ENCODE measurements at regions not wholly inside any gene's neighbourhood (a gene's known extent, or its start where the extent isn't known, plus 50 kb on each side); places are given as distances from the start of the nearest gene placed in this dataset.

DNA sequence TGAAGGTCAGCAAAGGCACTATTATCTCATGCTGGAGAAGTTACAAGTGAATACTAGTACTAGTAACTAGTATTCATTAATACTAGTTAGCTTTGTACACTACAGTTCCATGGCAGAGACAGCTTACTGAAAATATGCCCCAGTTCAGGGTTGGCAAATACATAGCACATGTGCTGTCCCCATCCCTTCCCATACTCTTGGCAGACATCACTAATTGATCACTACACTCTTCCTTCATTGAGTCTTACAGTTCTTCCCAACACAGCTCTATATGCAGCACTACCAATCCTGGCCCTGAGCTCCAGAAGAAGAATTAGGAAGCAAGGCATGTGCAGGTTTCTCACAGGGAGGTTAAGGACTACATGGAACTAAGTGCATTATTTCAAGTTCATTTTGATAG is 168.3 kb upstream of the EEA1 start:
- H2AFZ ChIP-seq (ENCODE audit: low read length): no peak overlapping the region
- H3K9ac ChIP-seq (replicated peaks in 1 of 4; ENCODE audit: extremely low read depth in 1 of 4, low read depth in 3 of 4, low read length in 3 of 4): no peak overlapping the region
- H3K23me2 ChIP-seq (ENCODE audit: low read depth, low read length): no peaks in the 10 kb centered on the region
- no peaks in the 10 kb centered on the region for H3K79me2 ChIP-seq (ENCODE audit: control insufficient read depth in 1 of 2, insufficient read depth in 2 of 2, low read length in 2 of 2)
- H3K56ac ChIP-seq (replicated peaks; ENCODE audit: insufficient read length, low read depth, low read length): no peak overlapping the region
- H3K27ac ChIP-seq (ENCODE audit: low read depth, low read length): no peak overlapping the region
- H3K9me3 ChIP-seq (ENCODE audit: insufficient read depth in 2 of 2, low read depth in 1 of 2, low read length in 1 of 2): no peaks in the 10 kb centered on the region
- H4K8ac ChIP-seq (ENCODE audit: extremely low read depth, insufficient read depth, low read length): no peak overlapping the region
- no peak overlapping the region for H2BK20ac ChIP-seq (ENCODE audit: low read length)
- no peak overlapping the region for H3K14ac ChIP-seq (ENCODE audit: insufficient read length)
- no peaks in the 10 kb centered on the region for H3K4me1 ChIP-seq (replicated peaks in 1 of 4; ENCODE audit: control insufficient read depth in 3 of 4, insufficient read depth in 4 of 4, low read length in 3 of 4)
- H3K4me2 ChIP-seq (ENCODE audit: insufficient read depth in 1 of 2, low read depth in 2 of 2, low read length in 2 of 2): no peak overlapping the region
- ChIA-PET POLR2A (ENCODE audit: partially characterized antibody) (interaction anchor here (1.0 kb wide), 1 partner anchor 17 kb away, joined by 4 read pairs; no protein-coding TSS in a partner anchor), CTCF (ENCODE audit: partially characterized antibody) (interaction anchor here (0.5 to 4.6 kb wide), 50 partner anchors 10 to 1779 kb away, joined by 3 to 56 read pairs (median 4); no protein-coding TSS in a partner anchor)
- no peaks in the 10 kb centered on the region for H3K36me3 ChIP-seq (ENCODE audit: control insufficient read depth in 2 of 4, insufficient read depth in 4 of 4, low read length in 3 of 4)
- H3K23ac ChIP-seq (ENCODE audit: insufficient read length): no peak overlapping the region
- no peak overlapping the region for H3K4ac ChIP-seq (replicated peaks; ENCODE audit: insufficient read length, low read depth, low read length)
- H2BK15ac ChIP-seq (ENCODE audit: low read length): no peak overlapping the region
- no peak overlapping the region for H2BK5ac ChIP-seq (ENCODE audit: low read depth, low read length)
- no peak overlapping the region for H2BK12ac ChIP-seq (ENCODE audit: low read depth, low read length)
- H4K5ac ChIP-seq (ENCODE audit: insufficient read length, low read depth, low read length): no peak overlapping the region
- TF ChIP-seq, protein P1, sequence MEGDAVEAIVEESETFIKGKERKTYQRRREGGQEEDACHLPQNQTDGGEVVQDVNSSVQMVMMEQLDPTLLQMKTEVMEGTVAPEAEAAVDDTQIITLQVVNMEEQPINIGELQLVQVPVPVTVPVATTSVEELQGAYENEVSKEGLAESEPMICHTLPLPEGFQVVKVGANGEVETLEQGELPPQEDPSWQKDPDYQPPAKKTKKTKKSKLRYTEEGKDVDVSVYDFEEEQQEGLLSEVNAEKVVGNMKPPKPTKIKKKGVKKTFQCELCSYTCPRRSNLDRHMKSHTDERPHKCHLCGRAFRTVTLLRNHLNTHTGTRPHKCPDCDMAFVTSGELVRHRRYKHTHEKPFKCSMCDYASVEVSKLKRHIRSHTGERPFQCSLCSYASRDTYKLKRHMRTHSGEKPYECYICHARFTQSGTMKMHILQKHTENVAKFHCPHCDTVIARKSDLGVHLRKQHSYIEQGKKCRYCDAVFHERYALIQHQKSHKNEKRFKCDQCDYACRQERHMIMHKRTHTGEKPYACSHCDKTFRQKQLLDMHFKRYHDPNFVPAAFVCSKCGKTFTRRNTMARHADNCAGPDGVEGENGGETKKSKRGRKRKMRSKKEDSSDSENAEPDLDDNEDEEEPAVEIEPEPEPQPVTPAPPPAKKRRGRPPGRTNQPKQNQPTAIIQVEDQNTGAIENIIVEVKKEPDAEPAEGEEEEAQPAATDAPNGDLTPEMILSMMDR (IDR thresholded peaks at IDR 0.05; ENCODE audit: control extremely low read depth in 1 of 3, insufficient read depth in 1 of 3, low read depth in 1 of 3, low read length in 3 of 3): no peak
- TF ChIP-seq SP1 (IDR thresholded peaks at IDR 0.05; ENCODE audit: low read depth, low read length) (no peak), PHF8 (conservative IDR thresholded peaks at IDR 0.05; ENCODE audit: low read depth, low read length) (no peak), SAP30 (IDR thresholded peaks at IDR 0.05; ENCODE audit: insufficient read depth, insufficient replicate concordance, low read length) (no peak), JUN (IDR thresholded peaks at IDR 0.05; ENCODE audit: low read depth, low read length) (no peak), KDM1A (IDR thresholded peaks at IDR 0.05; ENCODE audit: borderline replicate concordance, low read length) (no peak), ATF3 (IDR thresholded peaks at IDR 0.05; ENCODE audit: insufficient read depth, low read depth, low read length) (no peak), MAFK (IDR thresholded peaks at IDR 0.05; ENCODE audit: low read depth, low read length) (no peak)
- H4K20me1 ChIP-seq (replicated peaks in 1 of 2; ENCODE audit: control insufficient read depth in 1 of 2, insufficient read depth in 2 of 2, low read length in 2 of 2): no peaks in the 10 kb centered on the region
- no peak overlapping the region for H4K91ac ChIP-seq (replicated peaks; ENCODE audit: insufficient read length, low read length)
- H2AK5ac ChIP-seq (ENCODE audit: low read depth, low read length): no peak overlapping the region
- no peaks in the 10 kb centered on the region for H3K27me3 ChIP-seq (replicated peaks in 1 of 4; ENCODE audit: control insufficient read depth in 3 of 4, extremely low read depth in 1 of 4, insufficient read depth in 3 of 4, low read length in 3 of 4)
- H3K18ac ChIP-seq (ENCODE audit: extremely low read depth, low read length): no peak overlapping the region
- DNase-seq (ENCODE audit: low read depth in 1 of 2, low spot score in 2 of 2): no peak
- no peak for FAIRE-seq
- no peak overlapping the region for H3K4me3 ChIP-seq (ENCODE audit: extremely low read depth in 1 of 4, insufficient read depth in 2 of 4, low read depth in 3 of 4, low read length in 4 of 4)
- H3K79me1 ChIP-seq (ENCODE audit: low read depth, low read length): no peaks in the 10 kb centered on the region
- no peak overlapping the region for H2BK120ac ChIP-seq (replicated peaks; ENCODE audit: low read depth, low read length)

Measured in H1 (cell line).